C4-2B (cell line): ENCODE measurements at regions not wholly inside any gene's neighbourhood (a gene's known extent, or its start where the extent isn't known, plus 50 kb on each side); places are given as distances from the start of the nearest gene placed in this dataset.

Source experiments
- CTCF ChIP-seq: fragments of 450-650 bp; conservative IDR thresholded peaks from 2 replicates; pipeline ENCODE4 v1.5.1; 2017; ENCODE audit warnings: mild to moderate bottlenecking
- ZFX ChIP-seq: fragments of 450-650 bp; IDR thresholded peaks from 2 replicates; pipeline ENCODE4 v1.6.1; 2017

GRCh38 chr5:18067615-18068014 lies 433.4 kb downstream of the TAF11L14 start:
- TF ChIP-seq CTCF (no peak), ZFX (no peak)
